Muscle layer of colon (tissue), 2 donors: ENCODE measurements at regions not wholly inside any gene's neighbourhood (a gene's known extent, or its start where the extent isn't known, plus 50 kb on each side); places are given as distances from the start of the nearest gene placed in this dataset.

Experiments used
- H3K27ac ChIP-seq: one replicate; pipeline ENCODE4 v1.7.0; 2013; ENCODE audit warnings: low read depth, mild to moderate bottlenecking, low read length, moderate library complexity
- H3K27me3 ChIP-seq, 2 donors: one replicate each; pipeline ENCODE4 v1.7.0; 2013; ENCODE audit warnings: low read length in 2 of 2, mild to moderate bottlenecking in 2 of 2; ENCODE audit not compliant: insufficient read depth in 2 of 2, control insufficient read depth in 1 of 2
- H3K36me3 ChIP-seq: one replicate; pipeline ENCODE4 v1.7.0; 2013; ENCODE audit warnings: mild to moderate bottlenecking, low read length; ENCODE audit not compliant: insufficient read depth
- H3K4me1 ChIP-seq: one replicate; pipeline ENCODE4 v1.7.0; 2013; ENCODE audit warnings: mild to moderate bottlenecking, low read length; ENCODE audit not compliant: insufficient read depth
- H3K4me3 ChIP-seq, 2 donors: one replicate each; pipeline ENCODE4 v1.7.0; 2013; ENCODE audit warnings: low read length in 2 of 2, low read depth in 1 of 2, mild to moderate bottlenecking in 1 of 2, moderate library complexity in 1 of 2
- H3K9ac ChIP-seq: one replicate; pipeline ENCODE4 v1.7.0; 2013; ENCODE audit warnings: low read length
- H3K9me3 ChIP-seq: one replicate; pipeline ENCODE4 v1.7.0; 2013; ENCODE audit warnings: mild to moderate bottlenecking, low read length
- donor health status: abdominal sarcoma.
- donor health status: Adenocarcinoma of cecum.

DNA sequence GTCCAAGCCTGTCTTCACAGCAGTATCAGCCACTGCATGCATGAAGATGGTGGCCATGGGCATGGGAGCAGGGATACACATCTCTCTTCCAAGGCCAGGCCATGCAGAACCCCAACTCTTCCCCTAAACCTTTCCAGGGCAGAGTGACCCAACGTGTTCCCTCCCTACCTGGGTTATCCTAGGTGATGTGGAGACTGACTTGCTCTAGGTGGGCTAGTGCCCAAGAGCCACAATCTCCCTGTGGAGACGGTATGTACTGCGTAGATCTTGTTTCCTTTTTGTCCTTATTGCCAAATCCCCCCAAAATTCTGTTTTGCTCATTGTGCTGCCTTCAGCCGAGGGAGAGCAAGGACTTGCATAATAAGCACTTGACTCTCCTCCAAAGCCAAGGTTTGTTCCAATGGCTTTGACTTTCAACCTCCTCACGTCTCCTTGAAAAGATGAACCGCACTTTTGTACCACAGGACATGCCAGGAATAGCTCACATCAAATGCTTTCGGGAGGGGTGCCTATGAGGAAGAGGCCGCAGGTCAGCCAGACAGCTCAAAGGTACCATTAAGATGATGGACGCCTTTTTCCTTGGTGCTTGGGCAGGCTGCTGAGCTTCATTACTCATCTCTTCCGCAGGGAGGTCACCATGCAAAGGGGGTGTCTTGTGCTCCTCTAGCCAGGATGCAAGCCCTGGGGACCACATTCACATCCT lies 76.2 kb upstream of the GLI2 start:
- Histone ChIP-seq H3K36me3 (no peaks in the 10 kb centered on the region), H3K9ac (no peak overlapping the region), H3K27me3 (peaks cover 0 to 12% of the 10 kb centered on the region in 2 donors), H3K9me3 (no peaks in the 10 kb centered on the region), H3K4me1 (peaks cover 6% of the 10 kb centered on the region), H3K4me3 (no peak overlapping the region), H3K27ac (no peak overlapping the region)

DNA sequence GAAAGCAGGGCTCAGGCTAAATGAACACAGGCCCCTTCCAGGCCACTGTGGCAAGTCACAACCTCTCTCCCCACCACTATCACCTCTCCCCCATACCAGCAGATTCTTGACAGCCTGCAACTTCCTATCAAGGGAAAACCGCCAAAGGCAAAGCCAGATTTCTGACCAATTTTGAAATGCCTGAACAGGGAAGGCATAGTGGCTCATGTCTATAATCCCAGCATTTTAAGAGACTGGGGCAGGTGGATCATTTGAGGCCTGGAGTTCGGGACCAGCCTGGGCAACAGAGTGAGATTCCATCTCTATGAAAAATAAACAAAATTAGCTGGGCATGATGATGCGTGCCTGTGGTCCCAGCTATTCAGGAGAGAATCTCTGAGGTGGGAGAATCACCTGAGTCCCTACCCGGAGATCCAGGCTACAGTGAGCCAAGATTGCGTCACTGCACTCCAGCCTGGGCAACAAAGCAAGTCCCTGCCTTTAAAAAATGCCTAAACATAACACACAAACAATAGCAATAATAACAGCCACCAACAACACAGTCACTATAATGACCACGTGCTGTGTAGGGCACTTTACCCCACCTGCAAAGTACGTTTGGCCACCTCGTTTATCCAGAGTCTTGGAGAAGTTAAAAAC lies 75.5 kb upstream of the GLI2 start:
- Histone ChIP-seq H3K36me3 (no peaks in the 10 kb centered on the region), H3K27me3 (peaks cover 0 to 11% of the 10 kb centered on the region in 2 donors), H3K4me1 (peaks cover 6% of the 10 kb centered on the region), H3K4me3 (no peak overlapping the region), H3K9me3 (no peaks in the 10 kb centered on the region), H3K9ac (no peak overlapping the region), H3K27ac (no peak overlapping the region)

DNA sequence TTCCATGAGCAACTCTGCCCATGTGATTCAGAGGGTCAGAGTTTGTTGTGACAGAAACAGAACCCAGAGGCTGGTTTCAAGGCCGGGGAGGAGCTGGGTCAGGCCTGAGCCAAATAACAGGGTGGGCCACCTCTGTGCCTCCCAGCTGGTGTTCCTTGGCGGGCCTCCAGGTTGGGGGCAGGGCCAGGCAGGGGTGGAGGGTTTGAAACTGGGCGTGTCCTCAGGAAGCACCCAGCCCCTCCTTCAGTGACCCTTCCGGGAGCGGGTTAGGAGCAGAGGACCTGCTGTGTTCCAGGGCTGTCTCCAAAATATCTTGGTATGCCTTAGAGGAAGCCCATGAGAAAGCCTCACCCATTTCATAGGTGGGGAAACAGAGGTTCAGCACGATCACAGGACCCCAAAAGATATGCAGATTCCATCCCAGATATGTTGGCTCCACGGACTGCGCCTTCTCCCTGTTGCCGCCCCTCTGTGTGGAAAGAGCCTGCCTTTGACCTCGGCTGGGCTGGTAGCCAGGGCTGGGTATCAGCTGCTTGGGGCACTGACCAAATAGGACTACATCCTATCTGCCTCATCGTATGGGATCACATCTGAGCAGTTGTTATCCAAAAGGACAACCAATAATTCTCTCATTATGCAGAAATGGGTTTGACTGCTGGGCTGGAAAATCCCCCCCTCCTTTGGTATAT lies 74.8 kb upstream of the GLI2 start:
- Histone ChIP-seq H3K27me3 (peaks cover 0 to 11% of the 10 kb centered on the region in 2 donors), H3K9ac (no peak overlapping the region), H3K4me3 (no peak overlapping the region), H3K4me1 (peaks cover 6% of the 10 kb centered on the region), H3K9me3 (no peaks in the 10 kb centered on the region), H3K27ac (no peak overlapping the region), H3K36me3 (no peaks in the 10 kb centered on the region)

DNA sequence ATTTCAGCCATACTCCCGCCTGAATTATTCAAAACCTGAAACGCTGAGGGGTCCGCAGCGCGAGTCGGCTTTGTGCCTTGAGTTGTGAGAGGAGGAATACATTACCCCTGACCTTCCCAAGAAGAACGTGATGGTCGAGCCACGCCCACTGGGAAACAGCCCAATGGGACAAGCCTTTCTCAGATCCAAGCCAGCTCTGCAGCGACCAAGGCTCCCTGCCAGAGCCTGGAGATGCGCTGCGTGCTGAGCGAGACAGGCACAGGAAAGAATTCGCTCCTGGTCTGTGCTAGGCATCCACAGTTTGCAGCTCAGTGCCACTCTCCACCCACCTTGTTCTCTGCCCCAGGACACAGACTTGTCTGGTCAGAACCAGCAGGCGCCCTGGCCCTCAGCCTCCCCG lies 74.1 kb upstream of the GLI2 start:
- no peaks in the 10 kb centered on the region for H3K36me3 ChIP-seq
- H3K9me3 ChIP-seq: no peaks in the 10 kb centered on the region
- H3K27me3 ChIP-seq: peaks cover 0 to 11% of the 10 kb centered on the region in 2 donors
- H3K27ac ChIP-seq: no peak overlapping the region
- no peak overlapping the region for H3K4me3 ChIP-seq
- no peak overlapping the region for H3K9ac ChIP-seq
- peaks cover 6% of the 10 kb centered on the region for H3K4me1 ChIP-seq

GRCh38 chr2:120662046-120662445 lies 73.6 kb upstream of the GLI2 start:
- no peak overlapping the region for H3K9ac ChIP-seq
- peaks cover 3% of the 10 kb centered on the region for H3K4me1 ChIP-seq
- no peaks in the 10 kb centered on the region for H3K36me3 ChIP-seq
- no peaks in the 10 kb centered on the region for H3K9me3 ChIP-seq
- H3K27ac ChIP-seq: no peak overlapping the region
- H3K27me3 ChIP-seq: peaks cover 0 to 11% of the 10 kb centered on the region in 2 donors
- no peak overlapping the region for H3K4me3 ChIP-seq

- Histone ChIP-seq H3K4me3 (no peak overlapping the region), H3K9me3 (no peaks in the 10 kb centered on the region), H3K27ac (no peak overlapping the region), H3K4me1 (no peaks in the 10 kb centered on the region), H3K36me3 (no peaks in the 10 kb centered on the region), H3K9ac (no peak overlapping the region), H3K27me3 (peaks cover 0 to 11% of the 10 kb centered on the region in 2 donors)
Measured at GRCh38 chr2:120662746-120663145, 72.9 kb upstream of the GLI2 start.

- Histone ChIP-seq H3K27ac (no peak overlapping the region), H3K27me3 (peaks cover 0 to 12% of the 10 kb centered on the region in 2 donors), H3K9ac (no peak overlapping the region), H3K36me3 (no peaks in the 10 kb centered on the region), H3K4me3 (no peak overlapping the region), H3K4me1 (no peaks in the 10 kb centered on the region), H3K9me3 (no peaks in the 10 kb centered on the region)
Measured at GRCh38 chr2:120666433-120666832, 69.2 kb upstream of the GLI2 start.

- no peak overlapping the region for H3K27ac ChIP-seq
- no peaks in the 10 kb centered on the region for H3K36me3 ChIP-seq
- no peaks in the 10 kb centered on the region for H3K4me1 ChIP-seq
- no peak overlapping the region for H3K4me3 ChIP-seq
- no peaks in the 10 kb centered on the region for H3K9me3 ChIP-seq
- H3K9ac ChIP-seq: no peak overlapping the region
- peaks cover 0 to 12% of the 10 kb centered on the region in 2 donors for H3K27me3 ChIP-seq
Measured at GRCh38 chr2:120667981-120668380, 67.7 kb upstream of the GLI2 start.

- peaks cover 0 to 12% of the 10 kb centered on the region in 2 donors for H3K27me3 ChIP-seq
Measured at GRCh38 chr2:120669121-120669952, 66.3 kb upstream of the GLI2 start.

GRCh38 chr2:120669971-120670370 lies 65.7 kb upstream of the GLI2 start:
- Histone ChIP-seq H3K27ac (no peak overlapping the region), H3K4me1 (no peaks in the 10 kb centered on the region), H3K27me3 (peaks cover 0 to 14% of the 10 kb centered on the region in 2 donors), H3K9me3 (no peaks in the 10 kb centered on the region), H3K36me3 (no peaks in the 10 kb centered on the region), H3K4me3 (no peak overlapping the region), H3K9ac (no peak overlapping the region)

More at GRCh38 chr2:120669121-120669952, 66.3 kb upstream of the GLI2 start:
- H3K4me3 ChIP-seq: no peak overlapping the region
- H3K36me3 ChIP-seq: no peaks in the 10 kb centered on the region
- H3K9me3 ChIP-seq: no peaks in the 10 kb centered on the region
- no peaks in the 10 kb centered on the region for H3K4me1 ChIP-seq
- no peak overlapping the region for H3K9ac ChIP-seq
- no peak overlapping the region for H3K27ac ChIP-seq

DNA sequence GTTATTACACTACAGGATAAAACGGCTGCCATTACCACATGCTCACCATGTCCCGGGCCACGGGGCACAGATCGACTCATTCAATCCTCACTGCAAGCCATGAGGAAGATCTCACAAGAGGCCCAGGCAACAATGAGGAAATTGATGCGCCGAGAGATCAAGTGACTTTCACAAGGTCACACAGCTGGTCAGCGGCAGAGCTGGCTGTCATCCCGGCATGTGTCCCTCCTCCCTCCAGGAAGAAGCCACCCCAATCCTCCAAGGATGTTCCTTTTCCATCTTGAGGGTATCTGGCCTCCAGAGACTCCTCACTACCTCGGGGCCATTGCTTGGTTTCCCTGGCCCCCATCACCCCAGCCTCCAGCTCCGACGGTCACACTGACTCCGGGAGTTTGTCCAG lies 65.3 kb upstream of the GLI2 start:
- no peak overlapping the region for H3K9ac ChIP-seq
- H3K4me3 ChIP-seq: no peak overlapping the region
- H3K27me3 ChIP-seq: peaks cover 0 to 18% of the 10 kb centered on the region in 2 donors
- H3K4me1 ChIP-seq: no peaks in the 10 kb centered on the region
- no peaks in the 10 kb centered on the region for H3K36me3 ChIP-seq
- H3K27ac ChIP-seq: no peak overlapping the region
- H3K9me3 ChIP-seq: no peaks in the 10 kb centered on the region
